Neural crest cell (in vitro differentiated cells): ENCODE measurements at regions not wholly inside any gene's neighbourhood (a gene's known extent, or its start where the extent isn't known, plus 50 kb on each side); places are given as distances from the start of the nearest gene placed in this dataset.
"Not testable (repeated sequence)": the region's sequence is repeated elsewhere in the genome, so short reads cannot be mapped to it uniquely, and the experiment has no call there.

Experiments
- DNase-seq: peaks from one replicate; pipeline ENCODE4 v3.0.0; 2021; ENCODE audit warnings: low read depth, mixed read lengths, low spot score
- H3K27ac Mint-ChIP-seq: one replicate; pipeline ENCODE4 v1.8.0; 2021; ENCODE audit warnings: mild to moderate bottlenecking, mixed read lengths; ENCODE audit not compliant: unreplicated experiment
- H3K27me3 Mint-ChIP-seq: 2 replicates; pipeline ENCODE4 v1.8.0; 2021; ENCODE audit warnings: low read depth, mild to moderate bottlenecking, mixed read lengths
- H3K36me3 Mint-ChIP-seq: 2 replicates; pipeline ENCODE4 v1.8.0; 2021; ENCODE audit warnings: low read depth, mild to moderate bottlenecking, mixed read lengths
- H3K4me1 Mint-ChIP-seq: 2 replicates; pipeline ENCODE4 v1.8.0; 2021; ENCODE audit warnings: mixed read lengths
- H3K4me3 Mint-ChIP-seq: one replicate; pipeline ENCODE4 v1.8.0; 2021; ENCODE audit warnings: mild to moderate bottlenecking, mixed read lengths
- H3K9me3 Mint-ChIP-seq: 2 replicates; pipeline ENCODE4 v1.8.0; 2021; ENCODE audit warnings: mixed read lengths
- TF ChIP-seq, protein P1 (sequence below): fragments of 200-600 bp; sonication (generic); conservative IDR thresholded peaks from 2 replicates; pipeline ENCODE4 v1.5.0; 2021; ENCODE audit warnings: antibody characterized with exemption, mild to moderate bottlenecking

DNA sequence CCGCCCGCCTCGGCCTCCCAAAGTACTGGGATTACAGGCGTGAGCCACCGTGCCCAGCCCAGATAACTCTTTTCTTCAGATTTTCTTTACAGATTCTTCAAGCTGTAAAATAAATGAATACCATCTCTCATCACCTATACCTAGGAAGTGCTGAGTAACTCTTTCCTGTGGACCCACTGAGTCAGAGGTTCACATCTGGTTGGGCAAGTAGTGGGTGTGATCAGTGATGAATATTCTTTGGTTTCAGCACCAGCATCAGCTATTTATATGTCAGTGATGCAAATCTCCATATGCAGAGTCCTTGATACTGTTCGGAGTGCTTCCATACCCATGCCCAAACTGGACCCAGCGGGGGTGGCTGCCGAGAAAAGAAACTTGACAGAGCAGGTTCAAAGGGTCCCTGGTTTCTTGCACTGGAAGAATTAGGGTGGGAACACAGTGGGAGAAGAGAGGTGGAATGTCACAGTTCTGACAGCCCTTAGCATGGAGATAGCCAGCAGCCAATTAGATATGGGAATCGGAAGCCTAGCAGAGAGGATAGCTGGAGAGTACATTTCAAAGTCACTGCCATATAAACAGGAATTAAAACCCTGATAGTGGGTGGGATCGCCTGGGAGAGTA lies 64.9 kb upstream of the DDR1 start:
- no peak for DNase-seq
- Mint-ChIP-seq H3K4me1 (peaks cover 11% of the 10 kb centered on the region), H3K27ac (peak overlapping the region; percentile 30), H3K9me3 (peaks cover 5% of the 10 kb centered on the region), H3K4me3 (no peak overlapping the region), H3K36me3 (peaks cover 3% of the 10 kb centered on the region), H3K27me3 (no peaks in the 10 kb centered on the region)
- TF ChIP-seq, protein P1, sequence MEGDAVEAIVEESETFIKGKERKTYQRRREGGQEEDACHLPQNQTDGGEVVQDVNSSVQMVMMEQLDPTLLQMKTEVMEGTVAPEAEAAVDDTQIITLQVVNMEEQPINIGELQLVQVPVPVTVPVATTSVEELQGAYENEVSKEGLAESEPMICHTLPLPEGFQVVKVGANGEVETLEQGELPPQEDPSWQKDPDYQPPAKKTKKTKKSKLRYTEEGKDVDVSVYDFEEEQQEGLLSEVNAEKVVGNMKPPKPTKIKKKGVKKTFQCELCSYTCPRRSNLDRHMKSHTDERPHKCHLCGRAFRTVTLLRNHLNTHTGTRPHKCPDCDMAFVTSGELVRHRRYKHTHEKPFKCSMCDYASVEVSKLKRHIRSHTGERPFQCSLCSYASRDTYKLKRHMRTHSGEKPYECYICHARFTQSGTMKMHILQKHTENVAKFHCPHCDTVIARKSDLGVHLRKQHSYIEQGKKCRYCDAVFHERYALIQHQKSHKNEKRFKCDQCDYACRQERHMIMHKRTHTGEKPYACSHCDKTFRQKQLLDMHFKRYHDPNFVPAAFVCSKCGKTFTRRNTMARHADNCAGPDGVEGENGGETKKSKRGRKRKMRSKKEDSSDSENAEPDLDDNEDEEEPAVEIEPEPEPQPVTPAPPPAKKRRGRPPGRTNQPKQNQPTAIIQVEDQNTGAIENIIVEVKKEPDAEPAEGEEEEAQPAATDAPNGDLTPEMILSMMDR: no peak

DNA sequence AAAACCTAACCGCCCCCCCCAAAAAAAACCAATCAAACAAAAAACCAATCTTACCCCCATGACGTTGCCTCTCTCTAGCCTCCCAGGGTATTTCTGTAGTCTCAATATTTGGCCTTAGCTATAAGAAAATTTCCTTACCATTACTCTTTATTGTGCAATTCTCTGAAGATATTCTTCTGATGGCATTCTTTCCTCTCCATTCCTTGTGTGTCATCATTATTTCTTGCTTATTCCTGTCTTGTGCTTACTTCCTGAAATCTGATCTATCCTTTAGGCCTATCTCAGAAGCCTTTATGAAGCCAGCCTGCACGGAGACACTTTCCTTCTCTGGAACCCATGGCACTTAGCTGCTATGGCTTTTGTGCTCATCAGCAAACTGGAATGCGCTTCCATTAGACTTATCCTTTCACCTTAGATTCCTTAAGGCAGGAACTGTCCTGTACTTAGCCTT lies 65.9 kb upstream of the DDR1 start:
- Mint-ChIP-seq H3K9me3 (peaks cover 5% of the 10 kb centered on the region), H3K27me3 (no peaks in the 10 kb centered on the region), H3K27ac (no peak overlapping the region), H3K4me3 (no peak overlapping the region), H3K36me3 (peaks cover 3% of the 10 kb centered on the region), H3K4me1 (peaks cover 14% of the 10 kb centered on the region)
- TF ChIP-seq, protein P1: no peak
- DNase-seq: no peak

DNA sequence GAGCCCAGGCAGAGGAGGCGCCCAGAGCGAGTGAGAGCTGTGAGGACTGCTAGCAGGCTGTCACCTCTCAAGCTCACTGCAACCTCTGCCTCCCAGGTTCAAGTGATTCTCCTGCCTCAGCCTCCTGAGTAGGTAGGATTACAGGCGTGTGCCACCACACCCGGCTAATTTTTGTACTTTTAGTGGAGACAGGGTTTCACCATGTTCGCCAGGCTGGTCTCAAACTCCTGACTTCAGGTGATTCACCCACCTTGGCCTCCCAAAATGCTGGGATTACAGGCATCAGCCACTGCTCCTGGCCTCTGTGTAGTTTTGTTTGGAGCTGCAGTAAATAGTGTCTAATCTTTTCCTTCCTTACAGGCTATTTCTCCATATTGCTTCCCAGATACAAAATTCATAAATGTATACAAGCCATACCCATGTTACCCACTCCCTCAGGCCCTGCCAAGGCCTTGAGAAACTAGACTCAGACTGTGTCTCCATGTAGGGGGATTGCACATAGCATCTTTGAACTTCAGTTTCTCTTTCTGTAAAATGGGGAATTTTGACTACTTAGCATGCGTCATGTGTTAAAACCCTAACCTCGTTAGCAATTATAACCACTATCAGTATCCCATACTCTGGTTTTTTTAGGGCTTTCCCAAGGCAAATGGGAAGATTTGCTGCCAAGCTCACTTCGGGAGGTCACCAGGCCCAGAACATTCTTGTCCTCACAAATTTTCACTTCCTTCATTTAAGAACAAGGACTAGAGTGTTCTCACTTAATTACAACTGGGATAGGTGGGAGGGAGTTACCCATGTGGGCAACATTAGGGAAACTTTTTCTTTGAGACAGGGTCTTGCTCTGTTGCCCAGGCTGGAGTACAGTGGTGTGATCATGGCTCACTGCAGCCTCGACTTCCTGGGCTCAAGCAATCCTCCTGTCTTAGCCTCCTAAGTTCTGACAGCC lies 67.3 kb upstream of the DDR1 start:
- no peak overlapping the region for H3K4me3 Mint-ChIP-seq
- H3K9me3 Mint-ChIP-seq: peaks cover 5% of the 10 kb centered on the region
- peak overlapping the region; percentile 32 for H3K27ac Mint-ChIP-seq
- TF ChIP-seq, protein P1: no peak
- H3K27me3 Mint-ChIP-seq: no peaks in the 10 kb centered on the region
- peaks cover 3% of the 10 kb centered on the region for H3K36me3 Mint-ChIP-seq
- H3K4me1 Mint-ChIP-seq: peaks cover 14% of the 10 kb centered on the region
- DNase-seq: no peak

DNA sequence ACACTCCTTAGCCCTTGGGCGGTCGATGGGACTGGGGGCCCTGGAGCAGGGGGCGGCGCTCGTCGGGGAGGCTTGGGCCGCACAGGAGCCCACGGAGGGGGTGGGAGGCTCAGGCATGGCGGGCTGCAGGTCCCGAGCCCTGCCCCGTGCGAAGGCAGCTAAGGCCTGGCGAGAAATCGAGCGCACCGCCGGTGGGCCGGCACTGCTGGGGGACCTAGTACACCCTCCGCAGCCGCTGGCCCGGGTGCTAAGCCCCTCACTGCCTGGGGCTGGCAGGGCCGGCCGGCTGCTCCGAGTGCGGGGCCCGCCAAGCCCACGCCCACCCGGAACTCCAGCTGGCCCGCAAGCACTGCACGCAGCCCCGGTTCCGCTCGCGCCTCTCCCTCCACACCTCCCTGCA lies 68.0 kb upstream of the DDR1 start:
- not testable (repeated sequence) for H3K27me3 Mint-ChIP-seq, H3K36me3 Mint-ChIP-seq, DNase-seq, H3K9me3 Mint-ChIP-seq, H3K4me3 Mint-ChIP-seq, H3K27ac Mint-ChIP-seq
- H3K4me1 Mint-ChIP-seq: peaks cover 14% of the 10 kb centered on the region

DNA sequence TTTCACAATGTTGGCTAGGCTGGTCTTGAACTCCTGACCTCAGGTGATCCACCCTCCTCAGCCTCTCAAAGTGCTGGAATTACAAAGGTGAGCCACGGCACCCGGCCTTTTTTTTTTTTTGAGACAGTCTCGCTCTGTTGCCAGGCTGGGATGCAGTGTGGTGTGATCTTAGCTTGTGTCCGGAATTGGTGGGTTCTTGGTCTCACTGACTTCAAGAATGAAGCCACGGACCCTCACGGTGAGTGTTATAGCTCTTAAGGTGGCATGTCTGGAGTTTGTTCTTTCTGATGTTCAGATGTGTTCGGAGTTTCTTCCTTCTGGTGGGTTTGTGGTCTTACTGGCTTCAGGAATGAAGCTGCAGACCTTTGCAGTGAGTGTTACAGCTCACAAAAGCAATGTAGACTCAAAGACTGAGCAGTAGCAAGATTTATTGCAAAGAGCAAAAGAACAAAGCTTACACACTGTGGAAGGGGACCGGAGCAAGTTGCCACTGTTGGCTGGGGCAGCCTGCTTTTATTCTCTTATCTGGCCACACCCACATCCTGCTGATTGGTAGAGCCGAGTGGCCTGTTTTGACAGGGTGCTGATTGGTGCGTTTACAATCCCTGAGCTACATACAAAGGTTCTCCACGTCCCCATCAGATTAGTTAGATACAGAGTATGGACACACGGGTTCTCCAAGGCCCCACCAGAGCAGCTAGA lies 69.1 kb upstream of the DDR1 start:
- H3K4me1 Mint-ChIP-seq: peaks cover 14% of the 10 kb centered on the region
- H3K36me3 Mint-ChIP-seq, H3K27me3 Mint-ChIP-seq, H3K9me3 Mint-ChIP-seq, DNase-seq, H3K4me3 Mint-ChIP-seq: not testable (repeated sequence)
- peak overlapping the region; percentile 59 for H3K27ac Mint-ChIP-seq

DNA sequence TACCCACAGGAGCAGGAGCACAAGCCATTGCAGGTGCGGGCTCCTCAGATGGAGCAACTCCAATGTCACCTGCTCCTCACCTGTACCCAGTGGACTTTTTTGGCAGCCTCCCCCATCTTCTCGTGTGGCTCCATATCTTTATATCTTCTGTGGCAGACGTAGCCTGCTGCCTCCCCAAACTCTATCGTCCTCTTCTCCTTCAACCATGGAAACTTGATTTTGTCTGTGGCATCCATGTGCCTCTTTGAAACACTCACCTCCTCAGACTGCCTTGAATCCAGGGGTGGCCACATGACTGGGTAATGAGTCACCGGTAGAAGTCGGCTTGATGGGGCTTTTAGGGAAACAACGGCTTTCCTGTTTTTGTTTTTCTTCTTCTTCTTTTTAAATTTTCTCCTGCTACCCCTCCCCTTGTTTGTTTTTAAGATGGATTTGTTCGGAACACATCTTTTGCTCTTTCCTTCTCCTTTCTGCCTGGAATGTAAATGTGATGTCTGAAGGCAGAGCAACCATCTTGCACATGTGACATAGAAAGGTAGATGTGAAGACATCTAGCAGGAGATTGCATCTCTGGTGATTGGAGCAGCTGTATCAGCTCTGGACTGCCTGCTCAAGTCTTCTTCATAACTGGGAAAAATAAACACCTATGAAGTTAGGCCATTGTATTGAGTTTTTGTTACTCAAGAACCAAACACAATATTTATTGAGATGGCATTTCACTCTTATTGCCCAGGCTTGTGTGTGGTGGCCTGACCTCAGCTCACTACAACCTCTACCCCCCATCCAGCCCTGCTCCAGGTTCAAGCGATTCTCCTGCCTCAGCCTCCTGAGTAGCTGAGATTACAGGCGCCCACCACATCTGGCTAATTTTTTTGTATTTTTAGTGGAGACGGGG lies 69.9 kb upstream of the DDR1 start:
- Mint-ChIP-seq H3K4me1 (peaks cover 14% of the 10 kb centered on the region), H3K27ac (no peak overlapping the region), H3K36me3 (peaks cover 3% of the 10 kb centered on the region), H3K27me3 (no peaks in the 10 kb centered on the region), H3K4me3 (no peak overlapping the region), H3K9me3 (peaks cover 5% of the 10 kb centered on the region)
- TF ChIP-seq, protein P1: no peak
- no peak for DNase-seq
